Effector memory CD4-positive, alpha-beta T cell (primary cell): ENCODE measurements at regions not wholly inside any gene's neighbourhood (a gene's known extent, or its start where the extent isn't known, plus 50 kb on each side); places are given as distances from the start of the nearest gene placed in this dataset.

Source experiments
- DNase-seq, 3 donors: peaks; one replicate each; pipeline ENCODE4 v3.0.0-alpha.2; 2020
- H3K27ac ChIP-seq: 2 replicates; pipeline ENCODE4 v1.7.0; 2013; ENCODE audit warnings: mild to moderate bottlenecking, low read length, moderate library complexity; ENCODE audit not compliant: insufficient read depth, poor library complexity, severe bottlenecking
- H3K27me3 ChIP-seq: replicated peaks from 2 replicates; pipeline ENCODE4 v1.7.0; 2013; ENCODE audit warnings: mild to moderate bottlenecking, low read length; ENCODE audit not compliant: insufficient read depth, control insufficient read depth, poor library complexity, severe bottlenecking
- H3K36me3 ChIP-seq: 2 replicates; pipeline ENCODE4 v1.7.0; 2013; ENCODE audit warnings: mild to moderate bottlenecking, low read length, moderate library complexity; ENCODE audit not compliant: control insufficient read depth, insufficient read depth
- H3K4me1 ChIP-seq: 2 replicates; pipeline ENCODE4 v1.7.0; 2013; ENCODE audit warnings: low read length, mild to moderate bottlenecking; ENCODE audit not compliant: control insufficient read depth, insufficient read depth, poor library complexity, severe bottlenecking
- H3K4me3 ChIP-seq: 2 replicates; pipeline ENCODE4 v1.7.0; 2013; ENCODE audit warnings: low read length, low read depth, mild to moderate bottlenecking; ENCODE audit not compliant: insufficient read depth, poor library complexity, severe bottlenecking
- H3K9me3 ChIP-seq: 2 replicates; pipeline ENCODE4 v1.7.0; 2013; ENCODE audit warnings: mild to moderate bottlenecking, low read length, moderate library complexity; ENCODE audit not compliant: control insufficient read depth

DNA sequence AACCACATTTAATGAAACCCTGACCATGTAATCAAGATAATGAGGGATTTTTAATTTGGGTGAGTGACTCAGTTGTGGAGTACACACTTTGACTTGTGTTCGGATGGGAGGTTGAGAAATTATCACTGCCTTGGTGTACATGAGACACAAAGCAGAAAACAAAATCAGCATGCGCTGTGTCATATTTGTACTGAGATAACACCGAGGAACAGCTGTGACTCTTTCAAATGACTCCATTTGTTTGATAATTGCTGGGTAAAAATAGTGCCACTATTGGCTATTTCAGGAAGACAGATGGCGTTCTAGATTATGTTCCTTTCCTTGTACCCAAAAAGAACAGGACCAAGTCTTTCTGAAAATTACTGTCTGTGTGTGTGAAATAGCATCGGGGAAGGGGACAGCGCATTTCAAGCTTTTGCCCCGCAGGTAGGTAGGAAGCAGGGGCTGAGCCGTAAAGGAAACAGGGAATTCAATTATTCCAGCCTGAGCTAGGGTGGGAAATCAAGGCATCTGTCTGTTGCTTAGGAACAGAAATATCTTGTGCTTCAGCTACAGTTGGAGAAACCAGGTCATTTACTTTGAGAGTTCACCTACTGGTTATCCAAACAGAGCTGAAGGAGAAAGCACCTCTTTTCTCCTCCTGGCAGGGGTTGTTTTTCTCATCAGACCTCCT is 114.3 kb downstream of the SNAPC1 start:
- Histone ChIP-seq H3K36me3 (no peaks in the 10 kb centered on the region), H3K4me1 (no peaks in the 10 kb centered on the region), H3K27me3 (no peaks in the 10 kb centered on the region), H3K27ac (no peak overlapping the region), H3K9me3 (no peaks in the 10 kb centered on the region), H3K4me3 (no peak overlapping the region)
- no peak for DNase-seq

DNA sequence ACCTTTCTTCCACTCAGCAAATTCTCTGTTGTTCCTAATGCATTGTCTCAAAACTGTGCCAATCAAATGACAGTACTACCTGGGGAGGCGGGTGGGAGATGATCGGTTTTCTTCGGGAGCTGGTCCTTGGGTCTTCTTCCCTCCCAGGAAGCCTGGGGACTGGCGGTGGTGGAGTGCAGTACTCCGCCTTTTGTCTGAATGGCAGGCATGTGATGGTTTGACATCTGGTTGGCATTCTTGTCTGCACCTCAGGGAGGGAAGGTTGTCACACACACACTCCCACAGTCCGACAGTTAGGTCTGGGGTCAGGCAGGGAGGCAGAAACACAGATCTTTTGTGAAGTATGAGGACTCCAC is 114.8 kb downstream of the SNAPC1 start:
- Histone ChIP-seq H3K27ac (no peak overlapping the region), H3K4me3 (no peak overlapping the region), H3K27me3 (no peaks in the 10 kb centered on the region)

DNA sequence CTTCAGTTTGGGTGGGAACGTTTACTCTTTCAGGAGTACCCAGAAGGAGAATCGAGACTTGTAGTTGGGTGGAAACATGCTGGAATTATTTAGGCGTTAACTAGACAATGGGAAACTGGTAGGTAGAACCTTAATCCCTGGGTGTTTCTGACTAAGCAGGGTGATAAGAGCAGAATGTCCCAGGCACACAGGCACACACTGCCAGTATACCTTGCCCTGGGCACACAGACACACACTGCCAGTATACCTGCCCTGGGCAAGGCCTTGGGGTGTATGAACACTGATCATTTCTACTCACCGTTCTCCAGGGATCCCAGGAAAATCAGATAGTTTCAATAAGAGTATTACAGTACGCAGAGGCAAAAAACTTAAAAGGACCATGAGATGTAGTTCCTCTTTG is 115.5 kb downstream of the SNAPC1 start:
- no peak overlapping the region for H3K27ac ChIP-seq
- H3K36me3 ChIP-seq = no peaks in the 10 kb centered on the region
- H3K9me3 ChIP-seq = no peaks in the 10 kb centered on the region
- no peak for DNase-seq
- no peak overlapping the region for H3K4me3 ChIP-seq
- H3K27me3 ChIP-seq = no peaks in the 10 kb centered on the region
- H3K4me1 ChIP-seq = no peaks in the 10 kb centered on the region

More for the DNA sequence above, 114.8 kb downstream of the SNAPC1 start:
- Histone ChIP-seq H3K36me3 (no peaks in the 10 kb centered on the region), H3K4me1 (no peaks in the 10 kb centered on the region), H3K9me3 (no peaks in the 10 kb centered on the region)
- DNase-seq = no peak

DNA sequence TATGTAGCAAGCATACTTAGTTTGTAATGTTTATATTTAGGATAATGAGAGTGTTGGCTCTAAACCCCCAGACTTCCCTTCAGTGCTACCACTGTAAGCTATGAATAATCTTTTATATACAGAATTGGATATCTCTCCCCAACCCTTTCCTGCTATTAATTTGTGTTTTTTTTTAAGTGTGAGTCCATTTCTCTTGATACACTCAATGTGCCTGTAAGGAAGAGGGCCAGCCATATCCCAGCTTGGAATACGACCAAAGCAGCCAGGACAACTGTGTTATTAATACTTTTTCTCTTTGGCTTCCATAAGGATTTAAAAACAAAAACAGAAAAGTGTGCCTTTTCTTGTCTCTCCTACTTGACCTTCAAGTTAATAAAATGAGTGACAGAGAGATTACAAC is 116.7 kb downstream of the SNAPC1 start:
- Histone ChIP-seq H3K9me3 (no peaks in the 10 kb centered on the region), H3K36me3 (no peaks in the 10 kb centered on the region), H3K27ac (no peak overlapping the region), H3K4me3 (no peak overlapping the region), H3K4me1 (no peaks in the 10 kb centered on the region), H3K27me3 (no peaks in the 10 kb centered on the region)
- DNase-seq = no peak

DNA sequence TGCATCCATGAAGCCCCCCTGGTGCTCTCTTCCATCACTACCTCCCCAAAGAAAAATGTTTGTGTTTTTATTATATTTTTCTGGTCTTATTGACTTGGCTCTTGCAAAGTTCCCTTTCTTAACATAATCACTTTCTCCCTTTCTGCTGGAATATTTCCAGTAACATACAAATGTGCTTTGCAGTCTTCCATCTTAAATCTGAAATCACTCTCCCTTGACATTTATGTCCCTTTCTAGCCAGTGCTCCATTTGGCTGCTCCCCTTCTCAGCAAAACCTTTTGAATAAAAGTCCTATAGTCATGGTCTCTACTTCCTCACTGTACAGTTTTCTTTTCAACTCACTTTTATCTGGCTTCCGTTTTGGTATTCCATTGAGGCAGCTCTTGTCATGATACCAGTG is 118.8 kb downstream of the SNAPC1 start:
- no peak for DNase-seq
- Histone ChIP-seq H3K27me3 (no peaks in the 10 kb centered on the region), H3K4me1 (no peaks in the 10 kb centered on the region), H3K4me3 (no peak overlapping the region), H3K9me3 (no peaks in the 10 kb centered on the region), H3K27ac (no peak overlapping the region), H3K36me3 (no peaks in the 10 kb centered on the region)

DNA sequence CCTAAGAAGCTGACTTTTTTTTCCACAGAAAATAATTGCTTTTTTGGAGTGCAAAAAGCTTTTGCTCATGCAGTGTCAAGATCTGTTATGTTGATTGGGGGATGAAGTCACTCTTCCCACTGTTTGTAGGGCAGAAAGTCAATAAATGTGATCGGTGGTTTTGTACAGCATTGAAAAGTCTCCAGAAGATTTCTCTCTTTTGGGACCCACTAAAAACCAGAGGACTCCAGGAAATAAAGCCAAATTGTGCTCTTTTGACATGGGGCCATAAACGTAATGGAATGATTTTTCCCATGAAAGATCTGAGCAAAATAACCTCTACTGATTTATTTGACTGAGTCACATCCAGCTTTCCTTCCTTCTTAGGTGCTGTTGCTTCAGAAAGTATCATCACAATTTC is 122.5 kb downstream of the SNAPC1 start:
- no peak for DNase-seq
- Histone ChIP-seq H3K27me3 (no peaks in the 10 kb centered on the region), H3K27ac (no peak overlapping the region), H3K4me3 (no peak overlapping the region), H3K36me3 (no peaks in the 10 kb centered on the region), H3K4me1 (no peaks in the 10 kb centered on the region), H3K9me3 (no peaks in the 10 kb centered on the region)

DNA sequence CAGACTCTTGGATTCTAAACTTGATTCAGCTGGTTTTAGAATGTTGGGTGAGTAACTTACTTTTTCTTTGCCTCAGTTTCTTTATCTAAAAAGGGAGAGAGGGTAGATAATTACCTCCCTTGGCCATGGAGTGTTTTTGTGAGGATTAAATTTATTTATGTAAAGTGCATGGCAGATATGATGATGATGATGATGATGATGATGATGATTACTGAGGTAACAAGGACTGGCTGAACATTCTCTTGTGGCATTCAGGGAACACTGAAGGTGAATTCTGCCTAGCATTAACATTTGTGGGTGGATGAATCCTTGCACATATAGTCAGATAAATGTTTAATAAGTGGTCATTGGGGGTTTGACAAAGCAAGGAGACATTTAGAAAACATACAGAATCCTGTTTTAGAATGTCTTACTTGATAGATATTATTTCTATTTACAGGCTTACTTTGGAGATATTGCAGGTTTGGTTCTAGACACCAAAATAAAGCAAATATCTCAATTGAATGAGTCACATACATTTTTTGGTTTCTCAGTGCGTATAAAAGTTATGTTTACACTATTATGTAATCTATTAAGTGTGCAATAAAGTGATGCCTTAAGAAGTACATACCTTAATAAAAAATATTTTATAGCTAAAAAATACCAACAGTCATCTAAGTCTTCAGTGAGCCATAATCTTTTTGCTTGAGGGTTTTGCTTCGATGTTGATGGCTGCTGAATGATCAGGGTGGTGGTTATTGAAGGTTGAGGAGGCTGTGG is 123.2 kb downstream of the SNAPC1 start:
- H3K27ac ChIP-seq = no peak overlapping the region
- DNase-seq = no peak
- no peak overlapping the region for H3K4me3 ChIP-seq
- no peaks in the 10 kb centered on the region for H3K36me3 ChIP-seq
- H3K9me3 ChIP-seq = no peaks in the 10 kb centered on the region
- no peaks in the 10 kb centered on the region for H3K27me3 ChIP-seq
- H3K4me1 ChIP-seq = peaks cover 3% of the 10 kb centered on the region

DNA sequence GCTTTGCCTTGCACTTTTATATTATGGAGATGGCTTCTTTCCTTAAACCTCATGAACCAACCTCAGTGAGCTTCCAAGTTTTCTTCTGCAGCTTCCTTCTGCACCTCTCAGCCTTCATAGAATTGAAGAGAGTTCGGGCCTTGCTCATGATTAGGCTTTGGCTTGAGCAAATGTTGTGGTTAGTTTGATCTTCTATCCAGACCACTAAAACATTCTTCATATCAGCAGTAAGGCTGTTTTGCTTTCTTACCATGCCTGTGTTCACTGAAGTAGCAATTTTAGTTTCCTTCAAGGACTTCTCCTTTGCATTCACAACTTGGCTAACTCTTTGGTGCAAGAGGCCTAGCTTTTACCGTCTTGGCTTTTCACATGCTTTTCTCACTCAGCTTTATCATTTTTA is 125.4 kb downstream of the SNAPC1 start:
- H3K4me1 ChIP-seq = peaks cover 3% of the 10 kb centered on the region
- H3K27ac ChIP-seq = no peak overlapping the region
- H3K4me3 ChIP-seq = no peak overlapping the region
- no peak for DNase-seq
- H3K9me3 ChIP-seq = no peaks in the 10 kb centered on the region
- no peaks in the 10 kb centered on the region for H3K27me3 ChIP-seq
- no peaks in the 10 kb centered on the region for H3K36me3 ChIP-seq

DNA sequence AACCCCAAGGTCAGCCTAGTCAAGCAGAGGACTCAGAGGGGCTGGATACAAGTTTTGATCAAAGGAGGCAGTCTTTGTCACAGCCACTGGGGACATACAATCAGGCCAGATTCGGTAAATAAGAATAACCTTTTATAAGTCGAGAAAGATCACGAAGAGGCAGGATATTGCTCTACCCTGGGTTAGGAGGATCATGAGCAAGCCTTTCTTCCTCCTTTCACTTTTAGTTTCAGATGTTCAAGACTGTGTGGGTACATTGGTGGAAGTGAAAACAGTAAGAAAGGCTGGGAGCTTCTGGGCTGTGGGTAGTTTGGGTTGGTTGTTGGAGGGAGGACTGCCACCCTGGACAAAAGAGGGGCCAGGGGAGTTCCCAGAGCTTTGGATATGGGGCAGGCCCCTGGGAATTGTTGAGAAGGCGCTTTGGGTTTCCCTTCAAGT is 127.7 kb downstream of the SNAPC1 start:
- H3K36me3 ChIP-seq = no peaks in the 10 kb centered on the region
- no peak overlapping the region for H3K27ac ChIP-seq
- H3K9me3 ChIP-seq = no peaks in the 10 kb centered on the region
- DNase-seq = no peak
- no peak overlapping the region for H3K4me3 ChIP-seq
- peaks cover 3% of the 10 kb centered on the region for H3K4me1 ChIP-seq
- H3K27me3 ChIP-seq = no peaks in the 10 kb centered on the region

DNA sequence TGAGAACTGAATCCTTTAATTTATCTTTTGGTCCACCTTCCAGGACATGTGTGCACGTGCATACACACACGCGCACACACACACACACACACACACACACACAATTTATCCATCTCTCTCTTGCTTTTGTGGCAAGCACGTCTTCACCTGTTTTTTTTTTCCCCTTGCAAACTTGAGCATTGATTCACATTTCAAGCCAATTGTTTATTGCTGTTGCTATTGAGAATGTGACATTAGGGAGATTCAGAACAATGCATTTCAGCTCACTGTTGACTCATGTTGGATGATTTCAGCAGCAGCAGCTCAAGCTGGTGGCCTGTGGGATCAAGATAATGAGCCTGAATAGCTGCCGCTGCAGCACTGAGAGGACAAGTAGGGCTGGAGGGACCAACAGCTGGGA is 128.9 kb downstream of the SNAPC1 start:
- no peak for DNase-seq
- H3K4me1 ChIP-seq = peaks cover 3% of the 10 kb centered on the region
- no peaks in the 10 kb centered on the region for H3K36me3 ChIP-seq
- H3K9me3 ChIP-seq = no peaks in the 10 kb centered on the region
- no peak overlapping the region for H3K27ac ChIP-seq
- H3K27me3 ChIP-seq = no peaks in the 10 kb centered on the region
- no peak overlapping the region for H3K4me3 ChIP-seq
